Fibroblast of lung (primary cell): ENCODE measurements at regions not wholly inside any gene's neighbourhood (a gene's known extent, or its start where the extent isn't known, plus 50 kb on each side); places are given as distances from the start of the nearest gene placed in this dataset.
A peak's percentile ranks its signal among the peaks of the same experiment; 100 is the strongest.

Source experiments
- DNase-seq, 2 donors: peaks; one replicate each; pipeline versions ENCODE4 v3.0.0 to v3.0.0-alpha.2; 2010; ENCODE audit warnings: low read depth in 2 of 2
- H2AFZ ChIP-seq: 2 replicates; pipeline ENCODE4 v1.5.1; 2012; ENCODE audit warnings: low read length, control low read depth, inconsistent platforms
- H3K27ac ChIP-seq: 2 replicates; pipeline ENCODE4 v1.5.1; 2011; ENCODE audit warnings: low read length, control low read depth; ENCODE audit not compliant: insufficient read depth
- H3K27me3 ChIP-seq: 2 replicates; pipeline ENCODE4 v1.5.1; 2011; ENCODE audit warnings: mild to moderate bottlenecking, low read length; ENCODE audit not compliant: control insufficient read depth, insufficient read depth
- H3K36me3 ChIP-seq: 2 replicates; pipeline ENCODE4 v1.5.1; 2011; ENCODE audit warnings: low read length; ENCODE audit not compliant: control insufficient read depth, insufficient read depth
- H3K4me1 ChIP-seq: 2 replicates; pipeline ENCODE4 v1.5.1; 2011; ENCODE audit warnings: low read length; ENCODE audit not compliant: control insufficient read depth, insufficient read depth; ENCODE audit errors: extremely low read depth
- H3K4me2 ChIP-seq: 2 replicates; pipeline ENCODE4 v1.5.1; 2011; ENCODE audit warnings: low read length, control low read depth; ENCODE audit not compliant: insufficient read depth; ENCODE audit errors: extremely low read depth
- H3K4me3 ChIP-seq, 4 experiments: fragments of 200-600 bp in 1 of 4; sonication (generic) in 1 of 4; replicated peaks in 1 of 4; 2 replicates each; pipeline ENCODE4 v1.5.1; 2011 to 2016; ENCODE audit warnings: low read length in 4 of 4, low read depth in 3 of 4, mild to moderate bottlenecking in 3 of 4, control low read depth in 2 of 4, inconsistent platforms in 1 of 4, mixed read lengths in 1 of 4; ENCODE audit not compliant: insufficient read depth in 1 of 4; ENCODE audit errors: control extremely low read depth in 1 of 4
- H3K79me2 ChIP-seq: 2 replicates; pipeline ENCODE4 v1.5.1; 2012; ENCODE audit warnings: mild to moderate bottlenecking, low read length, inconsistent platforms; ENCODE audit not compliant: control insufficient read depth, insufficient read depth
- H3K9ac ChIP-seq: 2 replicates; pipeline ENCODE4 v1.5.1; 2011; ENCODE audit warnings: mild to moderate bottlenecking, low read length, control low read depth; ENCODE audit not compliant: insufficient read depth
- H3K9me3 ChIP-seq: 2 replicates; pipeline ENCODE4 v1.5.1; 2012; ENCODE audit warnings: low read depth, low read length; ENCODE audit not compliant: control insufficient read depth, insufficient read depth
- H4K20me1 ChIP-seq: 2 replicates; pipeline ENCODE4 v1.5.1; 2011; ENCODE audit warnings: low read length; ENCODE audit not compliant: control insufficient read depth, insufficient read depth; ENCODE audit errors: extremely low read depth
- CTCF ChIP-seq, 2 donors: IDR thresholded peaks in 1 of 2; conservative IDR thresholded peaks in 1 of 2; 1 replicate in 1 of 2; 2 replicates in 1 of 2; pipeline ENCODE4 v1.5.1; 2011 to 2012; ENCODE audit warnings: low read length in 2 of 2, control low read depth in 1 of 2, inconsistent platforms in 1 of 2, low read depth in 1 of 2, mild to moderate bottlenecking in 1 of 2
- EZH2 ChIP-seq: IDR thresholded peaks from 2 replicates; pipeline ENCODE4 v1.5.1; 2012; ENCODE audit warnings: low read length, control low read depth, mild to moderate bottlenecking; ENCODE audit errors: missing control alignments

- H3K9ac ChIP-seq: no peak overlapping the region
- no peak overlapping the region for H3K27ac ChIP-seq
- no peaks in the 10 kb centered on the region for H3K9me3 ChIP-seq
- TF ChIP-seq CTCF (conservative IDR thresholded peaks at IDR 0.05 in 1 of 2, IDR thresholded peaks at IDR 0.05 in 1 of 2; ENCODE audit: low read depth in 1 of 2, low read length in 2 of 2) (no peak), EZH2 (no peak)
- no peaks in the 10 kb centered on the region for H3K36me3 ChIP-seq
- H3K4me2 ChIP-seq: no peak overlapping the region
- no peak overlapping the region for H2AFZ ChIP-seq
- no peak overlapping the region for H3K4me3 ChIP-seq
- peak in 1 of 2 donors; percentile 28 for DNase-seq
- H3K4me1 ChIP-seq: no peaks in the 10 kb centered on the region
- no peaks in the 10 kb centered on the region for H4K20me1 ChIP-seq
- H3K27me3 ChIP-seq: no peaks in the 10 kb centered on the region
- no peaks in the 10 kb centered on the region for H3K79me2 ChIP-seq
These were observed 116.0 kb upstream of the PTPRR start for GRCh38 chr12:71036526-71036925.

- Histone ChIP-seq H3K9me3 (no peaks in the 10 kb centered on the region), H3K27me3 (no peaks in the 10 kb centered on the region), H2AFZ (no peak overlapping the region), H3K4me2 (no peak overlapping the region), H4K20me1 (no peaks in the 10 kb centered on the region), H3K27ac (no peak overlapping the region), H3K36me3 (no peaks in the 10 kb centered on the region), H3K4me3 (no peak overlapping the region), H3K4me1 (no peaks in the 10 kb centered on the region), H3K9ac (no peak overlapping the region), H3K79me2 (no peaks in the 10 kb centered on the region)
- TF ChIP-seq CTCF (conservative IDR thresholded peaks at IDR 0.05 in 1 of 2, IDR thresholded peaks at IDR 0.05 in 1 of 2; ENCODE audit: low read depth in 1 of 2, low read length in 2 of 2): no peak
- DNase-seq: no peak
These were observed 112.4 kb upstream of the PTPRR start for GRCh38 chr12:71032933-71033332.

- no peaks in the 10 kb centered on the region for H3K9me3 ChIP-seq
- no peaks in the 10 kb centered on the region for H3K27me3 ChIP-seq
- no peak overlapping the region for H3K27ac ChIP-seq
- TF ChIP-seq EZH2: no peak
- TF ChIP-seq CTCF (conservative IDR thresholded peaks at IDR 0.05 in 1 of 2, IDR thresholded peaks at IDR 0.05 in 1 of 2; ENCODE audit: low read depth in 1 of 2, low read length in 2 of 2): no peak
- DNase-seq: no peak
- no peak overlapping the region for H3K9ac ChIP-seq
- no peaks in the 10 kb centered on the region for H3K4me1 ChIP-seq
- no peak overlapping the region for H3K4me3 ChIP-seq
- H3K79me2 ChIP-seq: no peaks in the 10 kb centered on the region
- H2AFZ ChIP-seq: no peak overlapping the region
- no peaks in the 10 kb centered on the region for H3K36me3 ChIP-seq
- no peak overlapping the region for H3K4me2 ChIP-seq
- H4K20me1 ChIP-seq: no peaks in the 10 kb centered on the region
These were observed 108.8 kb upstream of the PTPRR start for GRCh38 chr12:71029302-71029701.
